ENCODE measurements at regions not wholly inside any gene's neighbourhood (a gene's known extent, or its start where the extent isn't known, plus 50 kb on each side); places are given as distances from the start of the nearest gene placed in this dataset.

- TF ChIP-seq SIN3A (IDR thresholded peaks at IDR 0.05; ENCODE audit: borderline replicate concordance, insufficient read depth, low read length) (no peak), TAF1 (IDR thresholded peaks at IDR 0.05; ENCODE audit: borderline replicate concordance, insufficient read depth, low read length) (no peak)
These were observed 414.0 kb upstream of the KLHL29 start for GRCh38 chr2:22970991-22971390.

Measured in PFSK-1 (cell line).